Fibroblast of peridontal ligament (primary cell): ENCODE measurements at regions not wholly inside any gene's neighbourhood (a gene's known extent, or its start where the extent isn't known, plus 50 kb on each side); places are given as distances from the start of the nearest gene placed in this dataset.
"Not testable (repeated sequence)": the region's sequence is repeated elsewhere in the genome, so short reads cannot be mapped to it uniquely, and the experiment has no call there.

ENCODE experiments used
- DNase-seq: peaks from one replicate; pipeline ENCODE4 v3.0.0-alpha.2; 2010; ENCODE audit errors: extremely low read depth

GRCh38 chr2:66103581-66103980 is 331.3 kb upstream of the MEIS1 start:
- DNase-seq: no peak

- DNase-seq: no peak
Measured at GRCh38 chr2:66101206-66101605, 333.7 kb upstream of the MEIS1 start.

- no peak for DNase-seq
Measured at GRCh38 chr2:66095820-66096345, 339.0 kb upstream of the MEIS1 start.

GRCh38 chr2:66094689-66095088 is 340.2 kb upstream of the MEIS1 start:
- DNase-seq: not testable (repeated sequence)

- no peak for DNase-seq
Measured at GRCh38 chr2:66093371-66093770, 341.6 kb upstream of the MEIS1 start.

- DNase-seq: no peak
Measured at GRCh38 chr2:66084948-66085590, 349.9 kb upstream of the MEIS1 start.

GRCh38 chr2:66082581-66082980 is 352.3 kb upstream of the MEIS1 start:
- DNase-seq: no peak

GRCh38 chr2:66080127-66080526 is 354.8 kb upstream of the MEIS1 start:
- DNase-seq: no peak

GRCh38 chr2:66073172-66073571 is 361.8 kb upstream of the MEIS1 start:
- no peak for DNase-seq

GRCh38 chr2:66070721-66071602 is 364.0 kb upstream of the MEIS1 start:
- DNase-seq: no peak

- no peak for DNase-seq
Measured at GRCh38 chr2:66069937-66070720, 364.8 kb upstream of the MEIS1 start.

- DNase-seq: no peak
Measured at GRCh38 chr2:66066032-66066431, 368.9 kb upstream of the MEIS1 start.

GRCh38 chr2:66059332-66059731 is 375.6 kb upstream of the MEIS1 start:
- no peak for DNase-seq

GRCh38 chr2:66058675-66059074 is 376.2 kb upstream of the MEIS1 start:
- DNase-seq: no peak

GRCh38 chr2:66057844-66058243 is 377.1 kb upstream of the MEIS1 start:
- no peak for DNase-seq

- DNase-seq: no peak
Measured at GRCh38 chr2:66050392-66050791, 384.5 kb upstream of the MEIS1 start.

- DNase-seq: no peak
Measured at GRCh38 chr2:66048667-66049066, 386.3 kb upstream of the MEIS1 start.

- DNase-seq: no peak
Measured at GRCh38 chr2:66041902-66042657, 392.8 kb upstream of the MEIS1 start.

GRCh38 chr2:66036948-66037347 is 398.0 kb upstream of the MEIS1 start:
- no peak for DNase-seq

GRCh38 chr2:66034467-66034866 is 400.5 kb upstream of the MEIS1 start:
- no peak for DNase-seq

- DNase-seq: no peak
Measured at GRCh38 chr2:66032226-66032775, 402.6 kb upstream of the MEIS1 start.
